DMS114 treated with DMSO at 0.1 percent for 48 hours (cell line): ENCODE measurements at regions not wholly inside any gene's neighbourhood (a gene's known extent, or its start where the extent isn't known, plus 50 kb on each side); places are given as distances from the start of the nearest gene placed in this dataset.

Source experiments
- DNase-seq: peaks from one replicate; lab custom pipeline; 2025; ENCODE audit not compliant: unreplicated experiment; lab: John Stamatoyannopoulos, UW

DNA sequence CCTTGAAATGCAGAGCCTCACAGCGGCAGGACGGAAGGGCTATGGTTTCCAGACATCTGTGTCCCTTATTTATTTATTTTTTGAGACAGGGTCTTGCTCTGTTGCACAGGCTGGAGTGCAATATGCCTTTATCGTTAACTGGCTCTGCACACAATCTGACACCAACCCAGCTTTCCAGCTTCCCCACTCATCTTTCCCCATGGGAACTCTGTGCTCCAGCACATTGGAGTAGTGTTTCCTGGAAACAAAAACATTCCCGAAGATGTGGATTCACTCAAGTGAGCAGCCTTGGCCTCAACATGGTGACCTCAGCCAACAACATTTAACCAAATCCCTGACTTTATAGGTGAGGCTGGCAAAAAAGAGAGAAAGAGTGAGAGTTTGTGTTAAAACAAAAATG lies 307.1 kb downstream of the TMEM114 start:
- DNase-seq, result no peak

DNA sequence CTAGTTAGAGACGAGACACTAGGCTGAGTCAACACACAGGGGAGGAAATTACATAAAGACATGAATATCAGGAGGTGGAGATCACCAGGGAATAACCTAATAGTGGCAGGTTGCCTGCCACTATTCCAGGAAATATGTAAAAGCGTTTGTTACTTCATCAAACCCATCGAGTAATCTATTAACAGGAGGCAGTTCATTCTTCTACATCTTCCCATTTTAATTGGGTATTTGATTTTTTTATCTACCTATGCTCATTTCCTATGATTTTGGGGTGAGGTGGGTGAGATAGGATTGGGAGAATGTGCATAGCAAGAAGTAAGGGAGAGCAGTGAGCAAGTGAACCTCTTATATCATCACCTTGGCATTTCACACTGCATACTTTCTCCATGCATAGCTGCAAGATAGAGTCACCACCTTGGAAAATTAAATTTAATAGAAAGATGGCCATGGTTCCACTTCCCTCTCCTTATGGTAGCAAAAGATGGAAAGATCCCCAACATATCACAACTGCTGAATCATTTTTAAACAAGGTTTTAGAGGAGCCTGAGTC lies 312.2 kb downstream of the TMEM114 start:
- DNase-seq, result no peak

DNA sequence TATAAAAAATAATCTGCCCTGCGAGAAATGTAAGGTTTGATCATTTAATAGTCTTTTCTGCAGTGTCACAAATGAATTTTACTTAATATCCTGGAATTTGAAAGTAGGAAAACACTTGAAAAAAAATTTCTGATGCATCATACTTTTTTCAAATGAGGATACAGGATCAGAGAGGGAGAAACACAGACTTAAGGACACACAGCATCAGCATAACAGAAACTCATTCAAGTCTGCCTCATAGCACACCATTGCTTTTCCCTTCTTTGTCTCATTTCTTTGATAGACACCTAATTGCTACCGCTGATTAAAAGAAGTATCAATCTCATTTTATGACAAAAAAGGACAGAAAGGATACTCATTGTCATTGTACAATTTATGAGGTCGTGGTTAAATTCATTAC lies 319.0 kb downstream of the TMEM114 start:
- no peak for DNase-seq

DNA sequence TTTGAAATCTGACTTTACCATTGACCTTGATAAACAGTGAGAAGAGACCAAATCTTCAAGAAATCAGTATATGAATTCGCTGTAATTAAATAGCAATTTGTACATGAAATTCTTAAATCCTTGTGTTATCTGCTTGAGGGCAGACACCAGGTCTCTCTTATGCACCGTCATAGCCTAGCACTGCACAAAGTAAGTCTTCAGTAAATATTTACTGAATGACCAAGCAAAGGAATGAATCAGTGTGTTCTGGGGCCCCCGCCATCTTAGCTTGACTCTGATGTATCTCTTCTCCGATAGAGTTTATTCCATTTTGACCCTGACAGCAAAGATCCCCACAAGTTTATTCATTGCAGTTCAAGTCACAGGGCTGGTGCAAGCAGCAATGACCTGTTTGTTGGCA lies 328.0 kb downstream of the TMEM114 start:
- DNase-seq, result no peak

DNA sequence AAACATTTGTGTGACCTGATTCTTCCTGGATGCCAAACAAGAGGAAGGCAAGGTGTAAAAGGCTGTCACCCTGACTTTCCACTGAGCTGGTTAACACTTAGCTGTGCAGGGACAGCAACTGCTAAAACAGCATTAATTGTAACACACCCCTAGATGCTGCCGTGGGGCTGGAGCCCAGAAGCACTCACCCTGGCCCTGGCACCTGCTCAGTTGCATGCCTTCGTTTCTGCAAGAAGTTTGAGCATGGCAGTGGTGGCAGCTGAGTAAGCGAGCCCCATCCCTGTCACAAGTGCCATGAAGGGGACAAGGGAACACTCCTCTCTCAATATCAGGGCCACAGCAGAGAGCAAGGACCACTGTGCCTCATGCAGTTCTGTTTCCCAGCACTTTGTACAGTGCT lies 330.2 kb downstream of the TMEM114 start:
- DNase-seq, result no peak

DNA sequence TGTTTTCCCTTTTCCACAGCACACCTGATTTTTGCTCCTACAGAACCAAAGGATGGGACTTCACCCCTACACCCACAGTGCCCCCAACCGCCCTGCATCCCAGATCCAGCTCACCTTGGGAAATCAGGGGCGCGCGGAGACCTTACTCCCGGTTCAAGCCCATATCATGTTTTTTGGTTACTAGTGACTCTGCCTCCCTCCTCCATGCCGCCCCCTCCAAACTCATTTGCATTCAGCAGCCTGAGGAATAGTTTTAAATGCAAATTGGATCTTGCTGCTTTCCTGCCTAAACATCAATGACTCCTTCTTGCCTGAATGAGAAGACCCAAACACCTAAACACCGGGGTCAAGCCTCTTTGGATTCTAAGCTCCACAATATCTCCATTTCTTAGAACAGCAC lies 331.8 kb downstream of the TMEM114 start:
- DNase-seq, result no peak

DNA sequence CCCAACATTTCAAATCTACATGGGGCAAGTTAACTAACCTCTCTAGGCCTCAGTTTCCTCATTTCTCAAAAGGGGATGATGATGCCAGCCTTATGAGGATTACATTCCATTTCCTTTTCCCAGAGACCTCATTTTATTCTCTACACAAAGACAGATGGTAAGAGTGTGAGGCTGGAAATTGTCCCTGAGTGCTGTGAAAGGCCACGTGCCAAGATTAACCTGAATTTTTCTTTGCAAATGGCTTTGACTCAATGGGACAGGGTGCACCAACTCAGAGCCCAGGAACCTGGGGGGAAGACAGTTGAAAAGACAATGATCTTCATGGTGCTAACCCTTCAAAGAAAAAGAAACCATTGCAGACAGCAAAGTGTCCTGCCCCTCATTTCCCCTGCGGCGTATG lies 332.8 kb downstream of the TMEM114 start:
- DNase-seq, result no peak

DNA sequence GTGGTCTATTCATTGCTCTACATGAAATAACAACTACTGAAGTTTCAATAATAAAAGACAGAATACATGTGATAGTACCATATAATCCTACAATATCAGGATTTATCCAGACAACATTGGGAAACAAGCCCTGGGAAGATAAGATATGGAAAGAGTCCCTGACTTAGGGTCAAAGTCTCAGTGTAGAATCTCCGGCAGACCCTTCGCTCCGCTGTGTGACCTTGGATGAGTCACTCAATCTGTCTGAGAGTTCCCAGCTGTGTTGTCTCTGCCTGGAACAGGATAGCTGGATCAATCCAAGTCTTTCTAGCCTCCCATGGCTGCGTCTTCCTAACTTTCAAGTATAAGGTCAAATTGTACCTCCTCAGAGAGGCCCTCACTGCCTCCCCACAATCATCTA lies 335.9 kb downstream of the TMEM114 start:
- DNase-seq, result no peak

DNA sequence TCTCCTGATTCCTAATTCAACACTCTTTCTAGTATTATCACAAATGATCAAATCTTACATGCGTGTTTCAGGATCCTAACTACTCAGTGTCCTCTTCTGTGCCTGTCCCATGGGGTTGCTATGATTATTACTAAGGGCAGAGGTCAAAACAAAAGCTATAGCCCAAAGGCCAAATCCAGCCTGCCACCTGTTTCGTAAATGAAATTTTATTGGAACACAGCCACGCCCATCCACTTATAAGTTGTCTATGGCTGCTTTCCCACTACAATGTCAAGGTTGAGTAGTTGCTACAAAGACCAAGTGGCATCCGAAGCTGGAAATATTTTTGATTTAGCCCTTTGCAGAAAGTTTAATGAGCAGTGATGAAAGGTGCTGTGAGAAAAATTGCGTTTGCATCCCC lies 336.6 kb downstream of the TMEM114 start:
- DNase-seq, result no peak

DNA sequence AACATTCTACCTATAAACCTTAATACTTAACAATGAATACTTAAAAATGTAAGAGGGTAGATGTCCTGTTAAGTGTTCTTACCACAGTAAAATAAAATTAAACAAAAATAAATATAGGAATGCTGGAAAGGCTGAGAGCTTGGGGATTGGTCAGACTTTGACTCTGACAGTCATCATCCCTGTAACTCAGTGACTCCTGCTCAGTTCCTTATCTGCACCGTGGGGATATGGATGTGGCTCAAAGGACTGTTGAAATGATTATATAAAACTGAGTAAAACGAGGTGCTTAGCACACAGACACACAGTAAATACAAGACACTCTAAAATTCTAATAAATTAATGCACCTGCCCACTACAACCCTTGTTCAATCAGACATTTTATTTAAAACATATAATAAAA lies 338.6 kb downstream of the TMEM114 start:
- DNase-seq, result no peak

DNA sequence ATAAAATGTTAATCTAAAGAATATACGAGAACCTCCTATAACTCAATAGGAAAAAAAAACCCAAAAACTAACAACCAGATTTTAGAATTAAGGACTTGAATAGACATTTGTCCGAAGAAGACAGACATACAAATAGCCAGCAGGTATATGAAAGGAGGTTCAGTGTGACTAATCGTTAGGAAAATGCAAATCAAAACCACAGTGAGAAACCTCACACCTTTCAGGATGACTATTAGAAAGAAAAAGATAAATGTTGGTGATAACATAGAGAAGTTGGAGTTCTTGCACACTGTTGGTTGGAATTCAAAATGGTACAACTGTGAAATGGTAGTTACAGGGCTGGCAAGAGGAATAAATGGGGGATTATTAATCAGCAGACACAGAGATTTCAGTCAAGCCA lies 339.0 kb downstream of the TMEM114 start:
- no peak for DNase-seq

DNA sequence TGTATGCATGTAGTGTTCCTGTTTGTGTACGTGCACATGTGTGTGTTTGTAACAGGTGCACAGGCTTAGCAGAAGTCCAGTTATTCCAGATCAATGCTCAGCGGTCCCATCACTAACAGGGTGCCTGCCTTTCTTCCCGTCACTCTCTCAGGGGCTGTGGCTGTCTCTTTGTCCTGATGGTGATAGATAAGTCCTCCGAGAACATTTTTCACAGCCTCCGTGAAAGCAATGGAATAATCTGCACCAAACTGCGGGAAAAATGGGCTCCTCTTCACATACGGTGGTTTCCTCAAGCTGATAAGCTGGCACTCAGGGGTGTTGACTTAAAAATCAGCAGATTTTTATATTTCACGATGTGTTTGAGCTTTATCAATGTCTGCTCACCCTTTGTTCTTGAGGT lies 342.3 kb downstream of the TMEM114 start:
- no peak for DNase-seq

DNA sequence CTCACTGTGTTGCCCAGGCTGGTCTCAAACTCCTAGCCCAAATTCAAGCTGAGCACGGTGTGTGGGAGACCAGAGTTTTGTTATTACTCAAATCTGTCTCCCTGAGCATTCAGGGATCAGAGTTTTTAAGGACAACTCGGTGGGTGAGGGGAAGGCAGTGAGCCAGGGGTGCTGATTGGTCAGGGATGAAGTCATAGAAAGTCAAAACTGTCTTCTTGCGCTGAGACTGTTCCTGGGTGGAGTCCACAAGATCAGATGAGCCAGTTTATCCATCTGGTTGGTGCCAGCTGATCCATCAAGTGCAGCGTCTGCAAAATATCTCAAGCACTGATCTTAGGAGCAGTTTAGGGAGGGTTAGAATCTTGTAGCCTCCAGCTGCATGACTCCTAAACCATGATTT lies 346.3 kb downstream of the TMEM114 start:
- no peak for DNase-seq

DNA sequence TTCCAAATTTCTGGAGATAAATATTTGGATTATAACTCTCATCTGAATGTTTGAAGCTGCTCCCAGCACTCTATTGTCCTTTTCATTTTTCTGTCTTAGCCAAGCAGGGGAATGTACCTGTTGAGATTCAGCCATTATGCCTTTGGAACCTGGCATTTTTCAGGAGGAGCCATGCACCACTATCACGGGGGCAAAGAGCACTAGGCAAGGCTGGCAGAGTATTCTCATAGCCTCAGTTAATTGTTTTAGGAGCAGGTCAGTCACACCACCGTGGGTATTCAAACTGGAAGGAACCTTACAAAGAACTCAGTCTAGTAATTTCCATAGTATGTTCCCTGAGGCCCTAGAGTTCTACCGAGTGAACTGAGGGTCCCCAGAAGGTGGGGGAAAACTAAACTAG lies 348.9 kb downstream of the TMEM114 start:
- no peak for DNase-seq

DNA sequence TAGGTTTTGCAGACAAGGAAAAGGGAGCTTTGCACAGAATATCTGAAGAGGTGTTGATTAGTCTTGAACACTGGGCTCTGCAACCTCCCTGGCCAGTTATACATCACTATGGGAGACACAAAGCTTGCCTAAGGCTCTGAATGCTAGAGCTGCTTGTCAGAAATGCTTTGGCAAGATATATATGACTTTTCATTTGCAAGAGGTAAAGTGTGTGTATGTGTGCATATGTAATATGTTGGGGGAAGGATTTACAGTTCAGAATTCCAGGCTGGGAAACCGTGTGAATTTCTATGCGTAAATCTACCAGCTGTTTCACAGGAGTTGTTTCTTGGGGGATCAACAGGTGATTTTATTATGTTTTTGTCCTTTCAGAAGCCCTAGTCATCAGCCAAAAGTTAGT lies 350.9 kb downstream of the TMEM114 start:
- DNase-seq, result no peak

DNA sequence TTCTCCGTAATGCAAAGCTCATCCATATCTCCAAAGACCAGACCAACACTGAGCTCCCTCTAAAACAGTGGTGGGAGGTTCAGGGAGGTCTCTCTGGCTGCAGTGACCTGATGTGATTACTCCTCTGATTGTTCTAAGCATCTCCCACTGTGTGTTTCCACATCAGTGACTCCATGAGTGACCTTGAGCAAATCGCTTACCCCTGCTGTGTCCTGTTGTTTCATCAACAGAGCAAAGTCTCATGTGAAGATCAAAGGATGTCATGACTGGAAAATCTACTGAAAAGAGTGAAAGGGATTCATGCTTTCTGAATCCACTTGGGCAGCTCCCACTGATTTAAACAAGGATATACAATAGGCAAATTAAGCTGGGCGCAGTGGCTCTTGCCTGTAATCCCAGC lies 352.9 kb downstream of the TMEM114 start:
- DNase-seq, result no peak

DNA sequence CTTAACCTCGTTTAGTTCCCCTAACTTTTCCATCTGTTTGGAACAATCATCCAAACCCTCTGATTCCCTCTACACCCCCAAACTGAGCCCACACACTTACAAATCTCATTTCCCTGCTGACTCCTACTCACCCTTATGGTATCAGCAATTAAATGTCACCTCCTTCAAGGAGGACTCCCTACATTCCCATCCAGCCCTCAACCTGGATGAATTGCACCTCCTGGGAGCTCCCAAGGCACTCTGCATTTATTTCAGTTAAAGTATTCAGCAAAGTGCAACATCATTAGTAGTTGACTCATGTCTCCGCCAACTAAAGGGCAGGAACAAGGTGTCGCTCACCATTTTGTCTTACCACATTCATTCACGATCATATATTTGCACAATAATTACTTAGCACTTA lies 353.5 kb downstream of the TMEM114 start:
- DNase-seq, result no peak

DNA sequence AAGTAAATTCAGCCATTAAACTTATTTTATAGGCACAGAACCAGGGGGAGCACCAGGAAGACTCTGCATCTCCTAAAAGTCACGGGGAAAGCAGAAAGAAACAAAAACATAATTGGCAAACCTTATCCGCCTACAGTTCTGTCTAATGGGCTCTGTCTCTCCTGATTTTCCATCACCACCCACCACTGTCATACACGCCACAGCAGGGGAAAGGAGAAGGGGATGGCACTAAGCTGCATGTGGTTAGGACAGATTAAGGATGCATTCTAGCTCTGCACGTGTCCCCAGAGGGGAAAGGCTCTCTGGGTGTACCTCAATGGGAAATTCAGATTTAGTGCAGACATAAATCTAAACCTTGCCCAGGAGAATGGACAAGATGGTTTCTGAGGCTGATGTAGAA lies 359.8 kb downstream of the TMEM114 start:
- no peak for DNase-seq

DNA sequence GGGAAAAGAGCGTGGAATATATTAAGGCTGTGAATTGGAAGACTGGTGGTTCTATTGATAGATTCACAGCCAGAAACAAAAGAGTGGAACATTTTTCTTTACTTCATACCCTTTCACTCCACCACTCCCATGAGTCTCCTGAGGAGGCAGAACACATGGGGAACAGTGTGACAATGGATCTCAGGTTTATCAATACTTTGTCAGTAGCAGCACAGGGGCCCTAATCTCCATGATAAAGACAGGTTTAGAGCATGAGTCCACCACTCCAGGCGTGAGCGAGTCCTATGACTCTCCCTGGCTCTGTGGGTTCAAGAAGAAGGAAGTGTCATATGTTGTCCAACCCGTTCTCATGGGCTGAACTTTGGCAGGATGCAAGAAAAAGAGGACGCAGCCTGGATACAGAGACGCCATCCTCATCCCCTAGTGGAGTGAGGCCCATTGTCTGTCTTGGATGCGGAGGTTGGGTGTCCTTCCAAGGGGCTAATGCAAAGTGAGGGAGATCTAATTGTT lies 361.2 kb downstream of the TMEM114 start:
- no peak for DNase-seq

DNA sequence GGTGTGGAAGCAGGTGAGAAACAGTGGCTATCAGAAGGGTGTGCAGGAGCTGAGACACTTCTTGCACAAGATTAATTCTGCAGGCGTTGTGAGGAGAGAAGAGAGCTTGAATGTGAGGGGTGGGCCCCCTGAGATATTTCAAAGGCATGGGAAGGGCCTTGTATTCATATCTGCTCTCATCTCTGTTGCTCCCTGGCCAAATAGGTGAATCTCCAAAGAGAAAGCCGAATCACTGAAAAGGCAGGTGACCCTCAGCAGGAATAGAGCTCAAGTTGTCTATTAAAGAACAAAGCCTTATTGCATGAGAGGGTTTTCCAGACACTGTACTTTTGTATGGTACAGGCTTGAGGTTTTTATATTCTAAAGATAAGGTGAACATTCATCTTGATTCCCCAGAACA lies 373.1 kb downstream of the TMEM114 start:
- no peak for DNase-seq

DNA sequence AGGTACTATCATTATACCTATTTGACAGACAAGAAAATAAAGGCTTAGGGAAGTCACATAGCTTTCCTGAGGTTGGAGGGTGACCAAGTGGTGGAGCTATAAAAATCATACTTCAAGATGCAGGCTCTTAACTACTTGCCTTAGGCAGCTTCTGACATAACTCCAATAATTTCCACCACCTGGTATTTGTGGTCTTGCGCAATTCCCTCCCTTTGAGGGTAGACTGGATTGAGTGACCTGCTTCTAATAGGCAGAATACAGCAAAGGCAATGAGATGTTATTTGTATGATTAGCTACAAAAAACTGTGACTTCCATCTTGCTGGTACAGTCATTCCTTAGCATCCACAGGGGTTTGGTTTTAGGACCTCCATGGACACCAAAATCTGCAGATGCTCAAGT lies 385.5 kb downstream of the TMEM114 start:
- DNase-seq, result no peak

DNA sequence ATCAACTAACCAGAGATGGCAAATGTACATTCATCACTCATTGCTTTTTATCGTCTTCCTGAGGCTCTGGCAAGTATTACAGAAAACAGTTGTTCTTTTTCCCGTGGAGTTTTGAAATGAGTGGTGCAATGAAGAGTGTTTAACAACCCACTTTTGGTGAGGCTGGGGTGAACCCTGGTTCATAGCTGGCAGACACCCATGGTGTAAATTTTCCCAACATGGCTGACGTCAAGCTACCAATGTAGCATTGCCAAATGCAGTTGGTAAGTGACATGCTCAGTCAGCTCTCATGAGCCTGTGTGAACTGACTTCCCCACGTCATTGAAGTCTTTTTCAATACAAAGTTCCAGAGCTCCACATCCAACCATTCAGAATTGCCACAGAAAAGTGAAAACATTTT lies 386.2 kb downstream of the TMEM114 start:
- DNase-seq, result no peak

DNA sequence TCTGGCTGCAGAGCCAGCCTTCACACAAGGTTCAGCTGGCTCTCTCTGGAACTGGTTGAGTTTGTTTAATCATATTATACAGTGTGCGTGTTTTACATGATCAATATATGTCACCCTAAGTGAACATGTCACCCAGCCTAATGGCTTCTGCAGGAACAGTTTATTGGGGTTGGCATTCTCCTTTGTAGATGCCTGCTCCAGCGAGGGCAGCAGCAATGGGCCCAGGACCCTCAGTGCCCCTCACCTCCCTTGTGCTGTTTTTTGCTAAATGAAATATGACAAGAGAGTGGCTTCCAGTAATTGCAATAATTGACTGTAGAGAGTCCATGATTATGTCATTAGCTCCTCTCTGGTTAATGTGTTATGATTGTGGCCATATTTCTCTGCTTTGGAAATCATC lies 387.2 kb downstream of the TMEM114 start:
- no peak for DNase-seq

DNA sequence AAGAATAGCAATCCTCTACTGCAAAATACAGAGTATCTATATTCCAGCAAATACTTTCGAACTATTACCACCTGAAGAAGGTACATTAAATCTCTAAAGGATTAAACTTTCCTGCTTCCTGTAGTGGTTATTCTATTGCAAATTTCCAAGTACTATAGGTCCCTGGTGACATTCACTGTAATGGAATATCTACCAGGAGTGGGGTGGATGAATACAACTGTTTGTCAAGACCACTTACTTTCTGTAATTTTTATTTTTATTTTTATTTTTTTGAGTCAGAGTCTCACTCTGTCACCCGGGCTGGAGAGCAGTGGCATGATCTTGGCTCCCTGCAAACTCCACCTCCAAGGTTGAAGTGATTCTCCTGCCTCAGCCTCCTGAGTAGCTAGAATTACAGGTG lies 389.5 kb downstream of the TMEM114 start:
- DNase-seq, result no peak
